GM23338 (cell line): ENCODE measurements at regions not wholly inside any gene's neighbourhood (a gene's known extent, or its start where the extent isn't known, plus 50 kb on each side); places are given as distances from the start of the nearest gene placed in this dataset.

Experiments used
- ATAC-seq: fragments of 200-7000 bp; cut with Tn5 transposase; 3 replicates; pipeline ENCODE4 v1.9.1; 2020
- DNase-seq: peaks from one replicate; pipeline ENCODE4 v3.0.0-alpha.2; 2015; ENCODE audit warnings: low spot score
- H2AFZ ChIP-seq: fragments of 200-600 bp; sonication (generic); 2 replicates; pipeline ENCODE4 v1.8.0; 2016; ENCODE audit warnings: antibody characterized with exemption, mild to moderate bottlenecking, moderate library complexity
- H3F3A ChIP-seq: fragments of 200-600 bp; sonication (generic); replicated peaks from 2 replicates; pipeline ENCODE4 v1.8.0; 2017; ENCODE audit warnings: antibody characterized with exemption, mixed run types, low read depth
- H3K27ac ChIP-seq: fragments of 200-600 bp; sonication (generic); 2 replicates; pipeline ENCODE4 v1.6.1; 2016; ENCODE audit warnings: low read depth
- H3K27me3 ChIP-seq: fragments of 200-600 bp; sonication (generic); 2 replicates; pipeline ENCODE4 v1.8.0; 2016; ENCODE audit warnings: mild to moderate bottlenecking, mixed run types, moderate library complexity; ENCODE audit not compliant: insufficient read depth
- H3K36me3 ChIP-seq: fragments of 200-600 bp; sonication (generic); 2 replicates; pipeline ENCODE4 v1.8.0; 2016; ENCODE audit warnings: mild to moderate bottlenecking; ENCODE audit not compliant: insufficient read depth
- H3K4me1 ChIP-seq: fragments of 200-600 bp; sonication (generic); 2 replicates; pipeline ENCODE4 v1.8.0; 2016; ENCODE audit warnings: mild to moderate bottlenecking, moderate library complexity; ENCODE audit not compliant: insufficient read depth
- H3K4me2 ChIP-seq: fragments of 200-600 bp; sonication (generic); 2 replicates; pipeline ENCODE4 v1.7.1; 2017; ENCODE audit warnings: mixed run types
- H3K4me3 ChIP-seq: fragments of 200-600 bp; sonication (generic); 2 replicates; pipeline ENCODE4 v1.6.1; 2016; ENCODE audit warnings: mixed run types
- H3K79me2 ChIP-seq: fragments of 200-600 bp; sonication (generic); replicated peaks from 2 replicates; pipeline ENCODE4 v1.8.0; 2017; ENCODE audit warnings: mild to moderate bottlenecking; ENCODE audit not compliant: insufficient read depth
- H3K9me2 ChIP-seq: fragments of 200-600 bp; sonication (generic); 2 replicates; pipeline ENCODE4 v1.8.0; 2017; ENCODE audit not compliant: insufficient read depth
- H4K20me1 ChIP-seq: fragments of 200-600 bp; sonication (generic); replicated peaks from 2 replicates; pipeline ENCODE4 v1.8.0; 2017; ENCODE audit warnings: mild to moderate bottlenecking; ENCODE audit not compliant: insufficient read depth
- H3K27ac Mint-ChIP-seq: 2 replicates; pipeline ENCODE4 v1.8.0; 2020; ENCODE audit warnings: inconsistent platforms, mild to moderate bottlenecking, moderate library complexity, mixed read lengths
- H3K27me3 Mint-ChIP-seq: 3 replicates; pipeline ENCODE4 v1.8.0; 2022; ENCODE audit warnings: low read depth, mild to moderate bottlenecking, moderate library complexity, mixed read lengths, inconsistent platforms; ENCODE audit not compliant: insufficient read depth, poor library complexity
- H3K36me3 Mint-ChIP-seq: 3 replicates; pipeline ENCODE4 v1.8.0; 2021; ENCODE audit warnings: low read depth, mild to moderate bottlenecking, inconsistent platforms, moderate library complexity, mixed read lengths
- H3K4me1 Mint-ChIP-seq: 3 replicates; pipeline ENCODE4 v1.8.0; 2020; ENCODE audit warnings: mild to moderate bottlenecking, inconsistent platforms, mixed read lengths
- H3K4me3 Mint-ChIP-seq: 3 replicates; pipeline ENCODE4 v1.8.0; 2021; ENCODE audit warnings: moderate library complexity, mild to moderate bottlenecking, inconsistent platforms, mixed read lengths
- H3K9me3 Mint-ChIP-seq: 3 replicates; pipeline ENCODE4 v1.8.0; 2020; ENCODE audit warnings: moderate library complexity, mild to moderate bottlenecking, inconsistent platforms, mixed read lengths
- CREB1 ChIP-seq: fragments of 250-450 bp; sonication (Bioruptor Pico); IDR thresholded peaks from 2 replicates; pipeline ENCODE4 v1.5.0; 2020; ENCODE audit warnings: low read depth, mild to moderate bottlenecking, moderate library complexity
- EZH2phosphoT487 ChIP-seq: fragments of 200-600 bp; sonication (generic); IDR thresholded peaks from one replicate; pipeline ENCODE4 v1.8.1; 2018; ENCODE audit warnings: antibody characterized with exemption; ENCODE audit not compliant: unreplicated experiment
- JUNB ChIP-seq: IDR thresholded peaks from one replicate; pipeline ENCODE4 v1.6.1; 2016; ENCODE audit warnings: antibody characterized with exemption; ENCODE audit not compliant: unreplicated experiment
- NANOG ChIP-seq: IDR thresholded peaks from 2 replicates; pipeline ENCODE4 v1.6.1; 2016; ENCODE audit warnings: antibody characterized with exemption, borderline replicate concordance
- POLR2AphosphoS5 ChIP-seq: IDR thresholded peaks from 2 replicates; pipeline ENCODE4 v1.6.1; 2016; ENCODE audit warnings: antibody characterized with exemption, low read depth
- STAT1 ChIP-seq: IDR thresholded peaks from one replicate; pipeline ENCODE4 v1.6.1; 2016; ENCODE audit warnings: antibody characterized with exemption; ENCODE audit not compliant: unreplicated experiment
- ZNF114 ChIP-seq: fragments of 250-450 bp; sonication (Bioruptor Pico); IDR thresholded peaks from 2 replicates; pipeline ENCODE4 v1.5.0; 2020; ENCODE audit warnings: mild to moderate bottlenecking, moderate library complexity
- ZNF331 ChIP-seq: fragments of 250-450 bp; sonication (Bioruptor Pico); IDR thresholded peaks from 2 replicates; pipeline ENCODE4 v1.5.0; 2020; ENCODE audit warnings: low read depth, mild to moderate bottlenecking, moderate library complexity
- TF ChIP-seq, protein P1 (sequence below), 2 experiments: fragments of 200-600 bp in 1 of 2; sonication (generic) in 1 of 2; conservative IDR thresholded peaks; 2 replicates each; pipeline versions ENCODE4 v1.5.1 to v1.6.1; 2016 to 2017; ENCODE audit warnings: antibody characterized with exemption in 2 of 2, low read depth in 2 of 2, mild to moderate bottlenecking in 2 of 2, moderate library complexity in 1 of 2
- TF ChIP-seq, protein P2 (sequence below): IDR thresholded peaks from 2 replicates; pipeline ENCODE4 v1.6.1; 2016; ENCODE audit warnings: antibody characterized with exemption
- TF ChIP-seq, protein P3 (sequence below): fragments of 250-450 bp; sonication (Bioruptor Pico); IDR thresholded peaks from 2 replicates; pipeline ENCODE4 v1.5.0; 2020; ENCODE audit warnings: mild to moderate bottlenecking, moderate library complexity

DNA sequence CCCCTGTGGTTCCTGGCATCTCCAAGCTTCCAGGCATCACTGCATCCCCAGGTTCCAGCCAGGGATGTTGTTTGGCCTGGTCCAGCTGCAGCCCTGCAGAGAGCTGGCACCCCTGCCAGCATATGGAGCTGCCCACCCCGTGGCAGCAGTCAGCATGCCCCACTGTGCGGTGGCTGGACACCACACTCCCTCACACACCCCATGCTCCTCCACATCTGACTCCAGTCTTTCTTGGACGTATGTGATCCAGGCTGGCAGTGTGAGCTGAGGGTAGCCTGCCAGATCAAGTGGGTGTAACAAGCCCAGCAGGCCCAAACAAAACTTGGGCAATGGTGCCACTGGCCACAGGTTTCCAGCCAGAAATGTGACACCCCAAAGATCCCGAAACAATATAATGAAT lies 620.4 kb downstream of the RWDD3 start:
- TF ChIP-seq ZNF331 (CRISPR knock-in tag) (no peak), JUNB (no peak), EZH2phosphoT487 (no peak), NANOG (no peak), CREB1 (CRISPR knock-in tag) (no peak)
- TF ChIP-seq, protein P1, sequence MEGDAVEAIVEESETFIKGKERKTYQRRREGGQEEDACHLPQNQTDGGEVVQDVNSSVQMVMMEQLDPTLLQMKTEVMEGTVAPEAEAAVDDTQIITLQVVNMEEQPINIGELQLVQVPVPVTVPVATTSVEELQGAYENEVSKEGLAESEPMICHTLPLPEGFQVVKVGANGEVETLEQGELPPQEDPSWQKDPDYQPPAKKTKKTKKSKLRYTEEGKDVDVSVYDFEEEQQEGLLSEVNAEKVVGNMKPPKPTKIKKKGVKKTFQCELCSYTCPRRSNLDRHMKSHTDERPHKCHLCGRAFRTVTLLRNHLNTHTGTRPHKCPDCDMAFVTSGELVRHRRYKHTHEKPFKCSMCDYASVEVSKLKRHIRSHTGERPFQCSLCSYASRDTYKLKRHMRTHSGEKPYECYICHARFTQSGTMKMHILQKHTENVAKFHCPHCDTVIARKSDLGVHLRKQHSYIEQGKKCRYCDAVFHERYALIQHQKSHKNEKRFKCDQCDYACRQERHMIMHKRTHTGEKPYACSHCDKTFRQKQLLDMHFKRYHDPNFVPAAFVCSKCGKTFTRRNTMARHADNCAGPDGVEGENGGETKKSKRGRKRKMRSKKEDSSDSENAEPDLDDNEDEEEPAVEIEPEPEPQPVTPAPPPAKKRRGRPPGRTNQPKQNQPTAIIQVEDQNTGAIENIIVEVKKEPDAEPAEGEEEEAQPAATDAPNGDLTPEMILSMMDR (conservative IDR thresholded peaks at IDR 0.05; ENCODE audit: low read depth in 2 of 2) = no peak
- H3K27ac Mint-ChIP-seq = no peak overlapping the region
- H3K27me3 ChIP-seq = no peaks in the 10 kb centered on the region
- DNase-seq = no peak
- H3K36me3 Mint-ChIP-seq = peaks cover 2% of the 10 kb centered on the region; the same call in 1 of the 3 replicates
- H4K20me1 ChIP-seq = no peaks in the 10 kb centered on the region
- H3K4me1 Mint-ChIP-seq = no peaks in the 10 kb centered on the region
- H3K4me3 ChIP-seq = no peak overlapping the region
- H3K27me3 Mint-ChIP-seq = no peaks in the 10 kb centered on the region
- no peaks in the 10 kb centered on the region for H3K79me2 ChIP-seq
- no peaks in the 10 kb centered on the region for H3F3A ChIP-seq
- no peaks in the 10 kb centered on the region for H3K4me1 ChIP-seq
- no peak overlapping the region for H2AFZ ChIP-seq
- H3K9me2 ChIP-seq = peaks cover 4% of the 10 kb centered on the region; the same call in 1 of the 2 replicates
- no peak overlapping the region for H3K4me2 ChIP-seq
- H3K36me3 ChIP-seq = no peaks in the 10 kb centered on the region
- H3K27ac ChIP-seq = no peak overlapping the region
- H3K4me3 Mint-ChIP-seq = no peak overlapping the region
- H3K9me3 Mint-ChIP-seq = no peaks in the 10 kb centered on the region
- no peak for ATAC-seq

DNA sequence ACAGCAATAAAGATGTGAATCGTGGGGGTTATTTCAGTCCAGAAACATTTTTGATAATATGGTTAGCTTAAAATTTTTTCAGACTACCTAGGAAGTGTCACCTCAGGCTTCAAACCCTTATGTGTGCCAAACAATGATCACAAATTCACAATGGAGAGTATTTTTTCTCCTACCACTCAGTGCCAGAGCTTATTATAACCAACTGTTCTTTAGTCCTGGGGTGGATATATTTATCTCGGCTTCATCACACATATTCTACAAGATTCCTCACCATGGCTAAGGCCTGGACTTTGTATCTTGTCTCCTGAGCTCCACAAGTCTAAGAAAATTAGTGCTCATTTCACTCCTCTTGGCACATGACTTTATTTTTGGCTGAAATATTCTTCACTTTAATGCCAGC lies 629.1 kb downstream of the RWDD3 start:
- no peaks in the 10 kb centered on the region for H4K20me1 ChIP-seq
- no peaks in the 10 kb centered on the region for H3K9me3 Mint-ChIP-seq
- no peaks in the 10 kb centered on the region for H3F3A ChIP-seq
- no peaks in the 10 kb centered on the region for H3K4me1 ChIP-seq
- H3K27ac ChIP-seq = no peak overlapping the region
- H3K27ac Mint-ChIP-seq = no peak overlapping the region
- no peaks in the 10 kb centered on the region for H3K9me2 ChIP-seq
- no peaks in the 10 kb centered on the region for H3K4me1 Mint-ChIP-seq
- H3K4me2 ChIP-seq = no peak overlapping the region
- no peak overlapping the region for H3K4me3 ChIP-seq
- no peaks in the 10 kb centered on the region for H3K36me3 ChIP-seq
- DNase-seq (no peak), ATAC-seq (no peak)
- no peaks in the 10 kb centered on the region for H3K79me2 ChIP-seq
- H3K4me3 Mint-ChIP-seq = no peak overlapping the region
- no peaks in the 10 kb centered on the region for H3K27me3 ChIP-seq
- no peaks in the 10 kb centered on the region for H3K27me3 Mint-ChIP-seq
- no peaks in the 10 kb centered on the region for H3K36me3 Mint-ChIP-seq
- H2AFZ ChIP-seq = no peak overlapping the region
- TF ChIP-seq STAT1 (no peak), EZH2phosphoT487 (no peak), POLR2AphosphoS5 (no peak), ZNF114 (CRISPR knock-in tag) (no peak), JUNB (no peak), NANOG (no peak)
- TF ChIP-seq, protein P1 (conservative IDR thresholded peaks at IDR 0.05; ENCODE audit: low read depth in 2 of 2) = no peak
- TF ChIP-seq, protein P2, sequence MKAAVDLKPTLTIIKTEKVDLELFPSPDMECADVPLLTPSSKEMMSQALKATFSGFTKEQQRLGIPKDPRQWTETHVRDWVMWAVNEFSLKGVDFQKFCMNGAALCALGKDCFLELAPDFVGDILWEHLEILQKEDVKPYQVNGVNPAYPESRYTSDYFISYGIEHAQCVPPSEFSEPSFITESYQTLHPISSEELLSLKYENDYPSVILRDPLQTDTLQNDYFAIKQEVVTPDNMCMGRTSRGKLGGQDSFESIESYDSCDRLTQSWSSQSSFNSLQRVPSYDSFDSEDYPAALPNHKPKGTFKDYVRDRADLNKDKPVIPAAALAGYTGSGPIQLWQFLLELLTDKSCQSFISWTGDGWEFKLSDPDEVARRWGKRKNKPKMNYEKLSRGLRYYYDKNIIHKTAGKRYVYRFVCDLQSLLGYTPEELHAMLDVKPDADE = no peak
- TF ChIP-seq, protein P3, sequence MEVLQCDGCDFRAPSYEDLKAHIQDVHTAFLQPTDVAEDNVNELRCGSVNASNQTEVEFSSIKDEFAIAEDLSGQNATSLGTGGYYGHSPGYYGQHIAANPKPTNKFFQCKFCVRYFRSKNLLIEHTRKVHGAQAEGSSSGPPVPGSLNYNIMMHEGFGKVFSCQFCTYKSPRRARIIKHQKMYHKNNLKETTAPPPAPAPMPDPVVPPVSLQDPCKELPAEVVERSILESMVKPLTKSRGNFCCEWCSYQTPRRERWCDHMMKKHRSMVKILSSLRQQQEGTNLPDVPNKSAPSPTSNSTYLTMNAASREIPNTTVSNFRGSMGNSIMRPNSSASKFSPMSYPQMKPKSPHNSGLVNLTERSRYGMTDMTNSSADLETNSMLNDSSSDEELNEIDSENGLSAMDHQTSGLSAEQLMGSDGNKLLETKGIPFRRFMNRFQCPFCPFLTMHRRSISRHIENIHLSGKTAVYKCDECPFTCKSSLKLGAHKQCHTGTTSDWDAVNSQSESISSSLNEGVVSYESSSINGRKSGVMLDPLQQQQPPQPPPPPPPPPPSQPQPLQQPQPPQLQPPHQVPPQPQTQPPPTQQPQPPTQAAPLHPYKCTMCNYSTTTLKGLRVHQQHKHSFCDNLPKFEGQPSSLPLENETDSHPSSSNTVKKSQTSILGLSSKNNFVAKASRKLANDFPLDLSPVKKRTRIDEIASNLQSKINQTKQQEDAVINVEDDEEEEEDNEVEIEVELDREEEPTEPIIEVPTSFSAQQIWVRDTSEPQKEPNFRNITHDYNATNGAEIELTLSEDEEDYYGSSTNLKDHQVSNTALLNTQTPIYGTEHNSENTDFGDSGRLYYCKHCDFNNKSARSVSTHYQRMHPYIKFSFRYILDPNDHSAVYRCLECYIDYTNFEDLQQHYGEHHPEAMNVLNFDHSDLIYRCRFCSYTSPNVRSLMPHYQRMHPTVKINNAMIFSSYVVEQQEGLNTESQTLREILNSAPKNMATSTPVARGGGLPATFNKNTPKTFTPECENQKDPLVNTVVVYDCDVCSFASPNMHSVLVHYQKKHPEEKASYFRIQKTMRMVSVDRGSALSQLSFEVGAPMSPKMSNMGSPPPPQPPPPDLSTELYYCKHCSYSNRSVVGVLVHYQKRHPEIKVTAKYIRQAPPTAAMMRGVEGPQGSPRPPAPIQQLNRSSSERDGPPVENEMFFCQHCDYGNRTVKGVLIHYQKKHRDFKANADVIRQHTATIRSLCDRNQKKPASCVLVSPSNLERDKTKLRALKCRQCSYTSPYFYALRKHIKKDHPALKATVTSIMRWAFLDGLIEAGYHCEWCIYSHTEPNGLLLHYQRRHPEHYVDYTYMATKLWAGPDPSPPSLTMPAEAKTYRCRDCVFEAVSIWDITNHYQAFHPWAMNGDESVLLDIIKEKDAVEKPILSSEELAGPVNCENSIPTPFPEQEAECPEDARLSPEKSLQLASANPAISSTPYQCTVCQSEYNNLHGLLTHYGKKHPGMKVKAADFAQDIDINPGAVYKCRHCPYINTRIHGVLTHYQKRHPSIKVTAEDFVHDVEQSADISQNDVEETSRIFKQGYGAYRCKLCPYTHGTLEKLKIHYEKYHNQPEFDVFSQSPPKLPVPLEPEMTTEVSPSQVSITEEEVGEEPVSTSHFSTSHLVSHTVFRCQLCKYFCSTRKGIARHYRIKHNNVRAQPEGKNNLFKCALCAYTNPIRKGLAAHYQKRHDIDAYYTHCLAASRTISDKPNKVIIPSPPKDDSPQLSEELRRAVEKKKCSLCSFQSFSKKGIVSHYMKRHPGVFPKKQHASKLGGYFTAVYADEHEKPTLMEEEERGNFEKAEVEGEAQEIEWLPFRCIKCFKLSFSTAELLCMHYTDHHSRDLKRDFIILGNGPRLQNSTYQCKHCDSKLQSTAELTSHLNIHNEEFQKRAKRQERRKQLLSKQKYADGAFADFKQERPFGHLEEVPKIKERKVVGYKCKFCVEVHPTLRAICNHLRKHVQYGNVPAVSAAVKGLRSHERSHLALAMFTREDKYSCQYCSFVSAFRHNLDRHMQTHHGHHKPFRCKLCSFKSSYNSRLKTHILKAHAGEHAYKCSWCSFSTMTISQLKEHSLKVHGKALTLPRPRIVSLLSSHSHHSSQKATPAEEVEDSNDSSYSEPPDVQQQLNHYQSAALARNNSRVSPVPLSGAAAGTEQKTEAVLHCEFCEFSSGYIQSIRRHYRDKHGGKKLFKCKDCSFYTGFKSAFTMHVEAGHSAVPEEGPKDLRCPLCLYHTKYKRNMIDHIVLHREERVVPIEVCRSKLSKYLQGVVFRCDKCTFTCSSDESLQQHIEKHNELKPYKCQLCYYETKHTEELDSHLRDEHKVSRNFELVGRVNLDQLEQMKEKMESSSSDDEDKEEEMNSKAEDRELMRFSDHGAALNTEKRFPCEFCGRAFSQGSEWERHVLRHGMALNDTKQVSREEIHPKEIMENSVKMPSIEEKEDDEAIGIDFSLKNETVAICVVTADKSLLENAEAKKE (CRISPR knock-in tag) = no peak
